NCI-H345 treated with DMSO at 0.1 percent for 48 hours (cell line): ENCODE measurements at regions not wholly inside any gene's neighbourhood (a gene's known extent, or its start where the extent isn't known, plus 50 kb on each side); places are given as distances from the start of the nearest gene placed in this dataset.

Experiments used
- DNase-seq: peaks from one replicate; lab custom pipeline; 2025; ENCODE audit not compliant: unreplicated experiment; lab: John Stamatoyannopoulos, UW

- DNase-seq = no peak
Measured at GRCh38 chr9:115362101-115362500, 244.1 kb upstream of the TNC start.

- no peak for DNase-seq
Measured at GRCh38 chr9:115362640-115363039, 244.7 kb upstream of the TNC start.

- DNase-seq = no peak
Measured at GRCh38 chr9:115364991-115365390, 247.0 kb upstream of the TNC start.

- DNase-seq = no peak
Measured at GRCh38 chr9:115367321-115367720, 249.4 kb upstream of the TNC start.

- no peak for DNase-seq
Measured at GRCh38 chr9:115367780-115368525, 250.0 kb upstream of the TNC start.

GRCh38 chr9:115369322-115369957, 251.5 kb upstream of the TNC start:
- peak; percentile 10 for DNase-seq

GRCh38 chr9:115373000-115373709, 255.2 kb upstream of the TNC start:
- no peak for DNase-seq

- no peak for DNase-seq
Measured at GRCh38 chr9:115373710-115374045, 255.7 kb upstream of the TNC start.

GRCh38 chr9:115374724-115375268, 256.8 kb upstream of the TNC start:
- DNase-seq = no peak

- no peak for DNase-seq
Measured at GRCh38 chr9:115378241-115378640, 260.3 kb upstream of the TNC start.

GRCh38 chr9:115378758-115379157, 260.8 kb upstream of the TNC start:
- no peak for DNase-seq

- no peak for DNase-seq
Measured at GRCh38 chr9:115379719-115380118, 261.8 kb upstream of the TNC start.

GRCh38 chr9:115382865-115383264, 264.9 kb upstream of the TNC start:
- no peak for DNase-seq

GRCh38 chr9:115385383-115386122, 267.6 kb upstream of the TNC start:
- no peak for DNase-seq

- no peak for DNase-seq
Measured at GRCh38 chr9:115386963-115387770, 269.2 kb upstream of the TNC start.

GRCh38 chr9:115391168-115391825, 273.3 kb upstream of the TNC start:
- no peak for DNase-seq

- DNase-seq = no peak
Measured at GRCh38 chr9:115393976-115394775, 276.2 kb upstream of the TNC start.

- DNase-seq = peak; percentile 55
Measured at GRCh38 chr9:115395511-115396021, 277.6 kb upstream of the TNC start.

- DNase-seq = peak; percentile 48
Measured at GRCh38 chr9:115396071-115396529, 278.1 kb upstream of the TNC start.
